BJ (cell line): ENCODE measurements at regions not wholly inside any gene's neighbourhood (a gene's known extent, or its start where the extent isn't known, plus 50 kb on each side); places are given as distances from the start of the nearest gene placed in this dataset.

Experiments used
- CTCF ChIA-PET: fragments of 350-600 bp; formaldehyde crosslinking; extraction: SDS; loops from one replicate; lab custom pipeline; 2021; ENCODE audit warnings: antibody characterized with exemption, inconsistent platforms; lab: Yijun Ruan, JAX
- POLR2A ChIA-PET: fragments of 300-600 bp; sonication (Branson Sonifier 250); formaldehyde crosslinking; extraction: SDS; loops from one replicate; lab custom pipeline; 2021; ENCODE audit warnings: antibody characterized with exemption; lab: Charles Lee
- DNase-seq: peaks from one replicate; pipeline ENCODE4 v3.0.0-alpha.2; 2011; ENCODE audit warnings: low read depth
- H3K27me3 ChIP-seq: 2 replicates; pipeline ENCODE4 v1.6.0; 2011; ENCODE audit warnings: low read length; ENCODE audit not compliant: control insufficient read depth, insufficient read depth
- H3K36me3 ChIP-seq: 2 replicates; pipeline ENCODE4 v1.5.1; 2011; ENCODE audit warnings: low read length; ENCODE audit not compliant: control insufficient read depth, insufficient read depth
- H3K4me3 ChIP-seq: 2 replicates; pipeline ENCODE4 v1.5.1; 2011; ENCODE audit warnings: low read depth, mild to moderate bottlenecking, control low read depth, low read length
- CTCF ChIP-seq: IDR thresholded peaks from 2 replicates; pipeline ENCODE4 v1.5.1; 2011; ENCODE audit warnings: low read depth, mild to moderate bottlenecking, control low read depth, inconsistent platforms, low read length, moderate library complexity; ENCODE audit not compliant: insufficient read depth

DNA sequence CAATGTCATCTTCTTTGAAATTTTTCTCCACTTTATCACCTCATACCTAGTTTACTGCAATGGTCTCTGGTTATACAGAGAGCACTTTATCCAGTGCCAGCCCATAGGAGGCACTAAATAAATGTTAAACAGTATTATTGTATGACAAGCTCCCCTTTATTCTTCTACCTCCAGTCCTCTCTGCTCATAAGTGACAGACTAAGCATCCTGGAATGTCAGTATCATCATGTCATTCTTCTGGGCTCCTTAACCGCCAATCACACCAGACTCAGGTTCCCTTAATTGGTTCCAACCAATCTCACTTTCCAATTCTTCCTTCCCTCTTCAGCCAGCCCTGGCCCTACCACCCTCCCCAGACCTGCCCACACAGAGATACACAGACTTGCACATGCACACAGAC, 93.1 kb downstream of the RPL27A start:
- Histone ChIP-seq H3K36me3 (peaks cover 15% of the 10 kb centered on the region), H3K4me3 (no peak overlapping the region), H3K27me3 (no peaks in the 10 kb centered on the region)
- DNase-seq: no peak
- ChIA-PET POLR2A (no interaction called here), CTCF (interaction anchor here (0.6 kb wide), 2 partner anchors 11 to 61 kb away, joined by 3 read pairs; no protein-coding TSS in a partner anchor)
- TF ChIP-seq CTCF: no peak

DNA sequence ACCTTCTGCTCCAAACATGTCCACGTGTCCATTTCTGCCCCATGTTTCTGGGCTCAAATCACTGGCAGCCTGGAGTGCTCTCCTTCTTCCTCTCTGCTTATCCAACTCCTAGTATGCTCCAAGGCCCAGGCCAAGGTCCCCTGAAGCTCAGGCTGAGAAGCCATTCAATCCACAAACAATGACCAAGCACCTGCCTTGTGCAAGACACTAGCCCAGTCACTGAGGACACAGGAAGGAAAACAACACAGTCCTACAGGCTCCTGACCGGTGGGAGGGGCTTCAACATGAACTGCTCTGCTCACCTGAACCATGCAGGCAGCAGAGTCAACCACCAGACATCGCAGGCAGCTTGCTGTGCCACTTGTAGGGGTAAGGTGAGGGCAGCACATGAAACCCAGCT, 93.6 kb downstream of the RPL27A start:
- no peak for DNase-seq
- CTCF ChIA-PET: interaction anchor here (0.6 to 0.7 kb wide), 3 partner anchors 11 to 365 kb away, joined by 3 read pairs; no protein-coding TSS in a partner anchor
- no peak for TF ChIP-seq CTCF

DNA sequence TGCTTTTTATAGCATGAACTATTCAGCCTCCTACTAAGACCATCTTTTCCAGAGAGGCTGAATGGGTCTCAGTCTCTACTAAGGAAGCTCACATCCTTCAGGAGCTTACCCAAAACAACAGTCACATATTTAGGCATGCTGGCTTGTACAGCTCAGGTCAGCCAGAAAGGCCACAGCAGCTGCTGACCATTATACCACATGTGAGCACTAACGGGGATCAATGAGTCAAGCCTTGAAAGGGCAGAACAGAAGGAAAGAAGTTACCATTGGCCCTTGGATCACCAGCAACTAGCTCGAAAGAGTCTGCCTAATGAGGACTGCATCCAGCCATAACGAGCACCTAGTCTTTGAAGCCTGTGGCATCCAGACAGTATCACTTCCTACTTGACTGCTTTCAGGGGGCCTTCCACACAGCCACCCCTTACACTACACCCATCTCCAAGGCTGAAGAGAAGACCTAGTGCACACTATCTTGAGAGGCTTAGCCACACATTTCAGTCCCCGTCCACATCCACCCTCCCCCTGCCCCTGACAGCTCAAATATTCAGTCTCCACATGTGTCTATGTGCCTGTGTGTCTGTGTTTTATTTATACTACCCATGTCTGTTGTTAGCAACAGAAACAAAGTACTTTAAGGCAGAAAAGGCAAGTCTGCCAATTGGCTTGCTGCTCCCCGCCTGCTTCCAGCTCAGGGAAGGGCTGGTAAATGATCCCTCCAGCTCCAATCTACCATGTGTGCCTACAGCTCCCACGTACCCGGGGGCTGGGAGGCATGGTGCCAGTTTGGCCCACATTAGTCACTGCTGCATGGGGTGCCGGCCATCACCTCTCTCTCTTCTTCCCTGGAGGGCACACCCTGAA, 95.5 kb downstream of the RPL27A start:
- CTCF ChIA-PET: interaction anchor here (1.0 to 2.7 kb wide), 5 partner anchors 9 to 181 kb away, joined by 3 to 10 read pairs (median 3); no protein-coding TSS in a partner anchor
- no peak for TF ChIP-seq CTCF
- H3K4me3 ChIP-seq: no peak overlapping the region
- POLR2A ChIA-PET: interaction anchor here (0.5 to 0.6 kb wide), 3 partner anchors 13 to 55 kb away, joined by 4 to 6 read pairs (median 4); no protein-coding TSS in a partner anchor
- DNase-seq: no peak
- peaks cover 11% of the 10 kb centered on the region for H3K36me3 ChIP-seq
- H3K27me3 ChIP-seq: no peaks in the 10 kb centered on the region

More for the DNA sequence above, 93.6 kb downstream of the RPL27A start:
- Histone ChIP-seq H3K4me3 (no peak overlapping the region), H3K36me3 (peaks cover 12% of the 10 kb centered on the region), H3K27me3 (no peaks in the 10 kb centered on the region)
- POLR2A ChIA-PET: no interaction called here

DNA sequence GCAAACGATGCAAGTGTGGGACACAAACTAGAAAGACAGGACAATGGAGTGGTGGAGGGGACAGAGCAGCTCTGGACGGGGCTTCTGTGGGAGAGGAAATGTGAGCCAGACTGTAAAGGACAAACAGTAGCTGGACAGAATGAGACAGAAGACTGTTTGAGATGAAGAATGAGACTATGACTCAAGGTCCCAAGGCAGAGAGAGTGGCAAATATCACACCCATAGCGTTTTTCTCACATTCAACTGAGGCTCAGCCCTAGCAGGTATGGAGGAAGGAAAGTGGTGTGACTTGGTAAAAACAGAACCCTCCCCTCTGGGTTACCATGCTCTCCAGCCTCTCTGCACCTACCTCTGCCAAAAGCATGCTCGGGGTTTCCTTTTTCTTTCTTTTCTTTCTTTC, 96.5 kb downstream of the RPL27A start:
- Histone ChIP-seq H3K4me3 (no peak overlapping the region), H3K27me3 (no peaks in the 10 kb centered on the region), H3K36me3 (peaks cover 11% of the 10 kb centered on the region)
- CTCF ChIA-PET: interaction anchor here (1.0 to 2.7 kb wide), 5 partner anchors 8 to 81 kb away, joined by 3 to 10 read pairs (median 6); no protein-coding TSS in a partner anchor
- no peak for DNase-seq
- no peak for TF ChIP-seq CTCF
- POLR2A ChIA-PET: interaction anchor here (0.6 kb wide), 1 partner anchor 31 kb away, joined by 4 read pairs; no protein-coding TSS in a partner anchor

DNA sequence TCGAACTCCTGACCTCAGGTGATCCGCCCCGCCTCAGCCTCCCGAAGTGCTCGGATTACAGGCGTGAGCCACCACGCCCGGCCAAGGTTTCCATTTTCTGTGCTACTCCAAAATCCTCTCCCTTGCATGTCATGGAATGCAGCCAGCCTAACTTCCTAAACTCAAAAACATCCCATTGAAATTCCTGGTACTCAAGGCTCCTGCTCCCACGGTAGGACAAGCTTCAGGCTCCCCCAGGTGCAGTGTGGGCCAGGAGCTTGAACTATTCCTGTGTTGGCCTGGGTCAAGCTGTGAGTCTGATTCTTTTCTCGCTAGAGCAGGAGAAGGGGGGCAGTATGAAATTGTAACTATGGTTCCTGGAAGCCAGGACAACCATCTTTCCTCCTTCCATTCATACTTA, 97.1 kb downstream of the RPL27A start:
- ChIA-PET CTCF (interaction anchor here (2.7 kb wide), 1 partner anchor 15 kb away, joined by 6 read pairs; no protein-coding TSS in a partner anchor), POLR2A (no interaction called here)
- Histone ChIP-seq H3K27me3 (no peaks in the 10 kb centered on the region), H3K4me3 (no peak overlapping the region), H3K36me3 (peaks cover 13% of the 10 kb centered on the region)
- no peak for DNase-seq
- no peak for TF ChIP-seq CTCF
